ENCODE measurements at regions not wholly inside any gene's neighbourhood (a gene's known extent, or its start where the extent isn't known, plus 50 kb on each side); places are given as distances from the start of the nearest gene placed in this dataset.
"Not testable (repeated sequence)": the region's sequence is repeated elsewhere in the genome, so short reads cannot be mapped to it uniquely, and the experiment has no call there.

DNA sequence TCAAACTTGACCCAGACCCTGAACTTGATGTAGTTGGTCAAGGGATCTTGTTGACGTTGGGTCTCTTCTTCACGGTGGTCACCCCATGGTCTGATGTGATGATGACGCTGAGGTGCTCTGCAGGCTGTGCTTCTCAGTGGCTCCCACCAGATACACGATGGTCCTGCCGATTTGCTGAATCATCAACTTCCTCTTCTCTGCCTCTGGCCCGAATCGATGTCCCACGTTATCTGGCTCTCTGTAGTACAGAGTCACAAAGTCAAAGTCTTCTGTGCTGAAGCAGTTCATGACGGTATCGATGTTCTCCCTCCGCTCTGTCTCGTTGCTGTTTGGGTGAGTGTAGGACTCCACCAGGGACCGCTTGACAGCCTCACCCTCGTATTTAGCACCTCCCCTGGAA lies 58.5 kb upstream of the ZNF195 start:
- not testable (repeated sequence) for H3K27ac Mint-ChIP-seq; H3K4me3 Mint-ChIP-seq; H3K4me1 Mint-ChIP-seq (ENCODE audit: low read depth); DNase-seq; H3K36me3 Mint-ChIP-seq (ENCODE audit: low read depth); H3K9me3 Mint-ChIP-seq
- H3K27me3 Mint-ChIP-seq, result peaks cover 14% of the 10 kb centered on the region

DNA sequence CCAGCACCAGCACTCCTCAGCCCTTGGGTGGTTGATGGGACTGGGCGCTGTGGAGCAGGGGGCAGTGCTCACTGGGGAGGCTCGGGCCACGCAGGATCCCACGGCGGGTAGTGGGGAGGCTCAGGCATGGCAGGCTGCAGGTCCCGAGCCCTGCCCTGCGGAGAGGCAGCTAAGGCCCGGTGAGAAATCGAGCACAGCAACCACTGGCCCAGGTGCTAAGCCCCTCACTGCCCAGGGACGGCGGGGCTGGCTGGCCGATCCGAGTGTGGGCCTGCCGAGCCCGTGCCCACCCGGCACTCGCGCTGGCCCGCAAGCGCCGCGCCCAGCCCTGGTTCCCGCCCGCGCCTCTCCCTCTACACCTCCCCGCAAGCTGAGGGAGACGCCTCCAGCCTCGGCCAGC lies 56.0 kb upstream of the ZNF195 start:
- H3K9me3 Mint-ChIP-seq, result no peaks in the 10 kb centered on the region
- no peaks in the 10 kb centered on the region for H3K36me3 Mint-ChIP-seq (ENCODE audit: low read depth)
- DNase-seq, result no peak
- no peak overlapping the region for H3K4me3 Mint-ChIP-seq
- no peak overlapping the region for H3K27ac Mint-ChIP-seq
- H3K4me1 Mint-ChIP-seq (ENCODE audit: low read depth), result peaks cover 5% of the 10 kb centered on the region
- peaks cover 14% of the 10 kb centered on the region for H3K27me3 Mint-ChIP-seq

DNA sequence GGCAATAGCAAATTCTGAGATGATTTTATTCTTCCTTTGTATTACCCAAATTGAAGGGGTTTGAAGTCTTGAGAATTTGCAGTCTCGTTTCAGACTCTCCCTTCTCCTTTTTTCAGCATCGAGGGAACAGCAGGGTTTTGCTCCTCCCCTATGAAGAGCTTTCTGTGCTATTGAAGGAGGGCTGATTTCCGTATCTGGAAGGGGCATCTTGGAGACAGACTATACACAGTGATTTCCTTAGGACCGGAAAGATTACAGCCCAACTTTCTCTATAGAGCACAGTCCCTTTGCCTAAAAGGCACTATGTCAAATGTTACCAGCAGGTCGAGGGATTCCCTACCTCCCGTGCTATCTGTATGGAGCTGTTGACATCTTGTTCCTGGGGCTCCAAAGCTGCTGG lies 50.2 kb upstream of the ZNF195 start:
- H3K27me3 Mint-ChIP-seq, result peaks cover 29% of the 10 kb centered on the region
- not testable (repeated sequence) for H3K4me3 Mint-ChIP-seq; DNase-seq; H3K27ac Mint-ChIP-seq; H3K9me3 Mint-ChIP-seq; H3K36me3 Mint-ChIP-seq (ENCODE audit: low read depth); H3K4me1 Mint-ChIP-seq (ENCODE audit: low read depth)
